Endothelial cell of umbilical vein (primary cell): ENCODE measurements at regions not wholly inside any gene's neighbourhood (a gene's known extent, or its start where the extent isn't known, plus 50 kb on each side); places are given as distances from the start of the nearest gene placed in this dataset.
"Not testable (repeated sequence)": the region's sequence is repeated elsewhere in the genome, so short reads cannot be mapped to it uniquely, and the experiment has no call there.

Experiments
- BruUV-seq: library from RNA; stranded (reverse); fragments of 400-500 nt; replicated peaks from 2 replicates; lab custom pipeline; 2021; lab: Mats Ljungman, UMichigan
- CTCF ChIA-PET: fragments of 300-600, 350-600 bp; sonication (Branson Sonifier 250); formaldehyde crosslinking; loops from one replicate; lab custom pipeline; 2021; ENCODE audit warnings: antibody characterized with exemption, inconsistent platforms; lab: Charles Lee
- POLR2A ChIA-PET: fragments of 300-600, 350-600 bp; sonication (Branson Sonifier 250); formaldehyde crosslinking; loops from one replicate; lab custom pipeline; 2021; ENCODE audit warnings: antibody characterized with exemption, inconsistent platforms; lab: Charles Lee
- DNase-seq: peaks from one replicate; pipeline ENCODE4 v3.0.0-alpha.2; 2011; ENCODE audit warnings: low read depth, low spot score
- FAIRE-seq: peaks from 2 replicates; lab custom pipeline; 2011; peaks lifted over from hg19 to GRCh38; lab: Jason Lieb, UNC
- H2AFZ ChIP-seq: 2 replicates; pipeline ENCODE4 v1.6.0; 2012; ENCODE audit warnings: low read depth, low read length, control low read depth, inconsistent platforms
- H3K27ac ChIP-seq: 2 replicates; pipeline ENCODE4 v1.5.1; 2011; ENCODE audit warnings: low read depth, mild to moderate bottlenecking, control low read depth, low read length, moderate library complexity; ENCODE audit not compliant: insufficient read depth
- H3K27me3 ChIP-seq, 2 experiments: 2 replicates each; pipeline versions ENCODE4 v1.6.0 to v1.6.1; 2011; ENCODE audit warnings: low read length in 2 of 2, mixed read lengths in 1 of 2; ENCODE audit not compliant: control insufficient read depth in 2 of 2, insufficient read depth in 2 of 2
- H3K36me3 ChIP-seq, 2 experiments: 2 replicates in 1 of 2; 3 replicates in 1 of 2; pipeline ENCODE4 v1.5.1; 2011; ENCODE audit warnings: low read length in 2 of 2, mild to moderate bottlenecking in 1 of 2, moderate library complexity in 1 of 2; ENCODE audit not compliant: control insufficient read depth in 2 of 2, insufficient read depth in 2 of 2; ENCODE audit errors: extremely low read depth in 1 of 2
- H3K4me1 ChIP-seq: 3 replicates; pipeline ENCODE4 v1.5.1; 2011; ENCODE audit warnings: mild to moderate bottlenecking, low read length; ENCODE audit not compliant: control insufficient read depth, insufficient read depth; ENCODE audit errors: extremely low read depth
- H3K4me2 ChIP-seq: 2 replicates; pipeline ENCODE4 v1.6.1; 2011; ENCODE audit warnings: low read length, control low read depth, mixed read lengths; ENCODE audit not compliant: insufficient read depth
- H3K4me3 ChIP-seq, 3 experiments: fragments of 200-600 bp in 1 of 3; sonication (generic), shearing (Covaris generic) in 1 of 3; replicated peaks in 1 of 3; 2 replicates each; pipeline ENCODE4 v1.5.1; 2011 to 2016; ENCODE audit warnings: control low read depth in 3 of 3, low read length in 3 of 3, mild to moderate bottlenecking in 2 of 3, inconsistent platforms in 1 of 3, low read depth in 1 of 3, moderate library complexity in 1 of 3; ENCODE audit not compliant: insufficient read depth in 1 of 3
- H3K79me2 ChIP-seq: 2 replicates; pipeline ENCODE4 v1.6.0; 2012; ENCODE audit warnings: low read length, inconsistent platforms; ENCODE audit not compliant: control insufficient read depth, insufficient read depth
- H3K9ac ChIP-seq: replicated peaks from 2 replicates; pipeline ENCODE3; 2011; ENCODE audit warnings: low read length, control low read depth; ENCODE audit not compliant: insufficient read depth; ENCODE audit errors: extremely low read depth
- H3K9me1 ChIP-seq: replicated peaks from 3 replicates; pipeline ENCODE4 v1.6.0; 2011; ENCODE audit warnings: mild to moderate bottlenecking, low read length; ENCODE audit not compliant: control insufficient read depth, insufficient read depth; ENCODE audit errors: extremely low read depth
- H3K9me3 ChIP-seq: replicated peaks from 2 replicates; pipeline ENCODE4 v1.5.1; 2012; ENCODE audit warnings: low read length, inconsistent platforms; ENCODE audit not compliant: control insufficient read depth, insufficient read depth
- H4K20me1 ChIP-seq: replicated peaks from 2 replicates; pipeline ENCODE3; 2011; ENCODE audit warnings: mild to moderate bottlenecking, low read length; ENCODE audit not compliant: control insufficient read depth, insufficient read depth; ENCODE audit errors: extremely low read depth
- EZH2 ChIP-seq: IDR thresholded peaks from 2 replicates; pipeline ENCODE4 v1.6.1; 2012; ENCODE audit warnings: borderline replicate concordance, low read depth, mild to moderate bottlenecking, moderate library complexity, low read length, inconsistent platforms; ENCODE audit not compliant: severe bottlenecking
- FOS ChIP-seq: IDR thresholded peaks from 2 replicates; pipeline ENCODE4 v1.6.1; 2011; ENCODE audit warnings: mild to moderate bottlenecking, low read length, moderate library complexity, borderline replicate concordance; ENCODE audit not compliant: insufficient read depth
- GATA2 ChIP-seq: IDR thresholded peaks from 2 replicates; pipeline ENCODE4 v1.7.0; 2011; ENCODE audit warnings: low read depth, mild to moderate bottlenecking, moderate library complexity, mixed read lengths, low read length; ENCODE audit not compliant: insufficient read length, insufficient read depth
- JUN ChIP-seq: IDR thresholded peaks from 2 replicates; pipeline ENCODE4 v1.6.1; 2011; ENCODE audit warnings: borderline replicate concordance, low read depth; ENCODE audit not compliant: insufficient read length, insufficient read depth
- MYC ChIP-seq: IDR thresholded peaks from one replicate; pipeline ENCODE4 v1.6.1; 2011; ENCODE audit warnings: mild to moderate bottlenecking, low read depth, low read length
- POLR2A ChIP-seq: IDR thresholded peaks from 2 replicates; pipeline ENCODE4 v1.6.1; 2012; ENCODE audit warnings: low read depth, mild to moderate bottlenecking, control low read depth, low read length
- POLR2AphosphoS5 ChIP-seq: IDR thresholded peaks from 2 replicates; pipeline ENCODE4 v1.6.1; 2012; ENCODE audit warnings: low read depth, mild to moderate bottlenecking, control low read depth, low read length, moderate library complexity; ENCODE audit not compliant: insufficient read depth
- dilution Hi-C: fragments of 300-500 bp; cut with MboI; formaldehyde crosslinking; loops from one replicate; pipeline ENCODE4 v1.15.0; 2019; ENCODE audit warnings: low sequenced_read_pairs; ENCODE audit not compliant: extremely low pct_ligation_motif_present
- intact Hi-C: fragments of 100-400 bp; cut with micrococcal nuclease; formaldehyde crosslinking; loops from one replicate; pipeline ENCODE4 v1.10.0; 2022
- TF ChIP-seq, protein P1 (sequence below): IDR thresholded peaks from 2 replicates; pipeline ENCODE4 v1.6.1; 2011; ENCODE audit not compliant: insufficient read depth, insufficient read length
- TF ChIP-seq, protein P2 (sequence below), 2 donors: IDR thresholded peaks; 1 replicate in 1 of 2; 2 replicates in 1 of 2; pipeline ENCODE4 v1.5.1; 2011; ENCODE audit warnings: low read length in 2 of 2, mild to moderate bottlenecking in 2 of 2, moderate library complexity in 2 of 2, control low read depth in 1 of 2, inconsistent platforms in 1 of 2, low read depth in 1 of 2; ENCODE audit not compliant: insufficient read depth in 1 of 2; ENCODE audit errors: extremely low read depth in 1 of 2

DNA sequence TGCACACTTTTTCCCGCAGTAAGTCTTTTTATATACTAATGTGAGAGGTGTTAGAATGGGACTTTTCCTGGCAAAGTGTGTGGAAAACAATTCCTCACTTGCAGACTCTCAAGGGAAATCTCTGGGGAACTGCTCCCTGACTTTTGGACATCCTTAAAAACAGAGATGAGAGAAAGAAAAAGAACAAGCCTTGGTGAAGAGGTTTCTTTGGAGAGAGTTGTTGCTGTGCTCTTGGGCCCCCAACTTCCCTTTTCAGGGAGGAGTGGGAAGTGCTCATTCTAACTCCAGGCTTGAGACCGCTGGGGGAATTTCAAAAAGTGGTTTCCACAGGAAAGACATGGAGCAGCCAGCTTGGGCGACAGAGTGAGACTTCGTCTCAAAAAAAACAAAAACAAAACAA lies 142.6 kb upstream of the SPRED2 start:
- Histone ChIP-seq H3K4me1 (peaks cover 19% of the 10 kb centered on the region), H2AFZ (peak overlapping the region; percentile 69), H3K9me1 (no peaks in the 10 kb centered on the region), H3K4me2 (peak overlapping the region; percentile 28), H4K20me1 (no peaks in the 10 kb centered on the region), H3K79me2 (no peaks in the 10 kb centered on the region), H3K27me3 (no peaks in the 10 kb centered on the region), H3K27ac (peak overlapping the region; percentile 24), H3K4me3 (no peak overlapping the region), H3K36me3 (no peaks in the 10 kb centered on the region), H3K9ac (no peak overlapping the region), H3K9me3 (no peaks in the 10 kb centered on the region)
- DNase-seq (peak; percentile 61), FAIRE-seq (peak; percentile 33)
- intact Hi-C loops = loop anchor here (5.0 kb wide), 2 partner anchors 588 to 1053 kb away; partner anchors contain the start of genes AFTPH and SLC1A4
- POLR2A ChIA-PET = no interaction called here
- CTCF ChIA-PET = interaction anchor here (1.2 to 1.9 kb wide), 2 partner anchors 310 to 657 kb away, joined by 4 to 12 read pairs; no protein-coding TSS in a partner anchor
- TF ChIP-seq EZH2 (no peak), POLR2AphosphoS5 (no peak), FOS (no peak), POLR2A (no peak), GATA2 (no peak), JUN (no peak), MYC (no peak)
- TF ChIP-seq, protein P1, sequence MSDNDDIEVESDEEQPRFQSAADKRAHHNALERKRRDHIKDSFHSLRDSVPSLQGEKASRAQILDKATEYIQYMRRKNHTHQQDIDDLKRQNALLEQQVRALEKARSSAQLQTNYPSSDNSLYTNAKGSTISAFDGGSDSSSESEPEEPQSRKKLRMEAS = no peak
- TF ChIP-seq, protein P2, sequence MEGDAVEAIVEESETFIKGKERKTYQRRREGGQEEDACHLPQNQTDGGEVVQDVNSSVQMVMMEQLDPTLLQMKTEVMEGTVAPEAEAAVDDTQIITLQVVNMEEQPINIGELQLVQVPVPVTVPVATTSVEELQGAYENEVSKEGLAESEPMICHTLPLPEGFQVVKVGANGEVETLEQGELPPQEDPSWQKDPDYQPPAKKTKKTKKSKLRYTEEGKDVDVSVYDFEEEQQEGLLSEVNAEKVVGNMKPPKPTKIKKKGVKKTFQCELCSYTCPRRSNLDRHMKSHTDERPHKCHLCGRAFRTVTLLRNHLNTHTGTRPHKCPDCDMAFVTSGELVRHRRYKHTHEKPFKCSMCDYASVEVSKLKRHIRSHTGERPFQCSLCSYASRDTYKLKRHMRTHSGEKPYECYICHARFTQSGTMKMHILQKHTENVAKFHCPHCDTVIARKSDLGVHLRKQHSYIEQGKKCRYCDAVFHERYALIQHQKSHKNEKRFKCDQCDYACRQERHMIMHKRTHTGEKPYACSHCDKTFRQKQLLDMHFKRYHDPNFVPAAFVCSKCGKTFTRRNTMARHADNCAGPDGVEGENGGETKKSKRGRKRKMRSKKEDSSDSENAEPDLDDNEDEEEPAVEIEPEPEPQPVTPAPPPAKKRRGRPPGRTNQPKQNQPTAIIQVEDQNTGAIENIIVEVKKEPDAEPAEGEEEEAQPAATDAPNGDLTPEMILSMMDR (IDR thresholded peaks at IDR 0.05; ENCODE audit: extremely low read depth in 1 of 2, insufficient read depth in 1 of 2, low read depth in 1 of 2, low read length in 2 of 2) = no peak
- BruUV-seq = no TSS peak
- dilution Hi-C loops = no loop called here

DNA sequence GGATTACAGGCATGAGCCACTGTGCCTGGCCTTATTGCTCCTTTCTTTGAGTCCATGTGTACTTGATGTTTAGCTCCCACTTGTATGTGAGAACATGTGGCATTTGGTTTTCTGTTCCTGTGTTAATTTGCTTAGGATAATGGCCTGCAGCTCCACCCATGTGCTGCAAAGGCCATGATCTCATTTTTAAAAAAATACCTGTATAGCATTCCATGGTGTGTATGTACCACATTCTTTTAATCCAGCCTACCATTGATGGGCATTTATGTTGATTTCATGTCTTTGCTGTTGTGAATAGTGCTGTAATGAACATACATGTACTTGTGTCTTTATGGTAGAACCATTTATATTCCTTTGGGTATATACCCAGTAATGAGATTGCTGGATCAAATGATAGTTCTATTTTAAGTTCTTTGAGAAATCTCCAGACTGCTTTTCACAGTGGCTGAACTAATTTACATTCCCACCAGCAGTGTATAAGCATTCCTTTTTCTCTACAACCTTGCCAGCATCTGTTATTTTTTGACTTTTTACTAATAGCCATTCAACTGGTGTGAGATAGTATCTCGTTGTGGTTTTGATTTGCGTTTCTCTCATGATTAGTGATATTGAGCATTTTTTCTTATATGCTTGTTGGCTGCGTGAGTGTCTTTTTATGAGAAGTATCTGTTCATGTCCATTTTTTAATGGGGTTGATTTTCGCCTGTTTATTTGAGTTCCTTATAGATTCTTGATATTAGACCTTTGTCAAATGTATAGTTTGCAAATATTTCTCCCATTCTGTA lies 136.4 kb upstream of the SPRED2 start:
- H3K4me1 ChIP-seq, H3K4me3 ChIP-seq, H2AFZ ChIP-seq, DNase-seq, H3K27me3 ChIP-seq, H3K9me3 ChIP-seq, H4K20me1 ChIP-seq, H3K9ac ChIP-seq, H3K27ac ChIP-seq, H3K4me2 ChIP-seq, H3K9me1 ChIP-seq, FAIRE-seq, intact Hi-C loops, H3K36me3 ChIP-seq, POLR2A ChIA-PET, H3K79me2 ChIP-seq, dilution Hi-C loops, BruUV-seq: not testable (repeated sequence)
- CTCF ChIA-PET = interaction anchor here (1.1 kb wide), 1 partner anchor 304 kb away, joined by 3 read pairs; no protein-coding TSS in a partner anchor
